ENCODE measurements at regions not wholly inside any gene's neighbourhood (a gene's known extent, or its start where the extent isn't known, plus 50 kb on each side); places are given as distances from the start of the nearest gene placed in this dataset.
A peak's percentile ranks its signal among the peaks of the same experiment; 100 is the strongest.

DNA sequence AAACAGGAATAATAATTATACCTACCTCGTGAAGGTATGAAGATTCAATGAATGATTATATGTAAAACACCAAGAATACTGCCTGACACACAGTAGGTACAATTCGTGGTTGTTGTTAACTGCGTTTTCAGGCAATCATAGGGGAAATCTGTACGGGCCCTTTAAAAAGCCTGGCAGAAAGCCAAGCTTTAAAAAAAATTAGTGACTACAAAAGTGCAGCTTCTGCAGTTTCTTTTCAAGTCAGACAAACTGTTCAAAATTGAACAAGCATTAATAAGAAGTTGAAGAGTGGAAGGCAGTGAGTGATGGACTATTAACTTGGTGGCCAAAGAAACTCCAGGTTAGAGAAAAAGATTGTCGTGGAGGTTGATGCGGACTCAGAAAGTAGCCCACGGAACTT lies 85.9 kb upstream of the TRIO start:
- TF ChIP-seq, protein P1, sequence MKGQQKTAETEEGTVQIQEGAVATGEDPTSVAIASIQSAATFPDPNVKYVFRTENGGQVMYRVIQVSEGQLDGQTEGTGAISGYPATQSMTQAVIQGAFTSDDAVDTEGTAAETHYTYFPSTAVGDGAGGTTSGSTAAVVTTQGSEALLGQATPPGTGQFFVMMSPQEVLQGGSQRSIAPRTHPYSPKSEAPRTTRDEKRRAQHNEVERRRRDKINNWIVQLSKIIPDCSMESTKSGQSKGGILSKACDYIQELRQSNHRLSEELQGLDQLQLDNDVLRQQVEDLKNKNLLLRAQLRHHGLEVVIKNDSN (IDR thresholded peaks at IDR 0.05): no peak
- peak; percentile 46 for TF ChIP-seq NFIC (IDR thresholded peaks at IDR 0.05)

DNA sequence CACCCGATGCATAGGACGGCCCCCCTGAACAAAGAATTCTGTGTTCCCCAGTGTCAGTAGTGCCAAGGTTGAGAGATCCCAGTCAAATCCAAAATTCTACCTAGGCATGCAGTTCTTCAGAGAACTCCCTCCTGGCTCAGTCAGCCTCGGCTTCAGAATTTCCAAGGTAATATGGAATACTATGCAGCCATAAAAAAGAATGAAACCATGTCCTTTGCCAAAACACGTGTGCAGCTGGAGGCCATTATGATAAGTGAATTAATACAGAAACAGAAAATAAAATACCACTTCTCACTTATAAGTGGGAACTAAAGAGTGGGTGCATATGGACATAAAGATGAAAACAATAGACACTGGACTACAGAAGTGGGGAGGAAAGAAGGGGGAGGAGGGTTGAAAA lies 87.1 kb upstream of the TRIO start:
- TF ChIP-seq, protein P2, sequence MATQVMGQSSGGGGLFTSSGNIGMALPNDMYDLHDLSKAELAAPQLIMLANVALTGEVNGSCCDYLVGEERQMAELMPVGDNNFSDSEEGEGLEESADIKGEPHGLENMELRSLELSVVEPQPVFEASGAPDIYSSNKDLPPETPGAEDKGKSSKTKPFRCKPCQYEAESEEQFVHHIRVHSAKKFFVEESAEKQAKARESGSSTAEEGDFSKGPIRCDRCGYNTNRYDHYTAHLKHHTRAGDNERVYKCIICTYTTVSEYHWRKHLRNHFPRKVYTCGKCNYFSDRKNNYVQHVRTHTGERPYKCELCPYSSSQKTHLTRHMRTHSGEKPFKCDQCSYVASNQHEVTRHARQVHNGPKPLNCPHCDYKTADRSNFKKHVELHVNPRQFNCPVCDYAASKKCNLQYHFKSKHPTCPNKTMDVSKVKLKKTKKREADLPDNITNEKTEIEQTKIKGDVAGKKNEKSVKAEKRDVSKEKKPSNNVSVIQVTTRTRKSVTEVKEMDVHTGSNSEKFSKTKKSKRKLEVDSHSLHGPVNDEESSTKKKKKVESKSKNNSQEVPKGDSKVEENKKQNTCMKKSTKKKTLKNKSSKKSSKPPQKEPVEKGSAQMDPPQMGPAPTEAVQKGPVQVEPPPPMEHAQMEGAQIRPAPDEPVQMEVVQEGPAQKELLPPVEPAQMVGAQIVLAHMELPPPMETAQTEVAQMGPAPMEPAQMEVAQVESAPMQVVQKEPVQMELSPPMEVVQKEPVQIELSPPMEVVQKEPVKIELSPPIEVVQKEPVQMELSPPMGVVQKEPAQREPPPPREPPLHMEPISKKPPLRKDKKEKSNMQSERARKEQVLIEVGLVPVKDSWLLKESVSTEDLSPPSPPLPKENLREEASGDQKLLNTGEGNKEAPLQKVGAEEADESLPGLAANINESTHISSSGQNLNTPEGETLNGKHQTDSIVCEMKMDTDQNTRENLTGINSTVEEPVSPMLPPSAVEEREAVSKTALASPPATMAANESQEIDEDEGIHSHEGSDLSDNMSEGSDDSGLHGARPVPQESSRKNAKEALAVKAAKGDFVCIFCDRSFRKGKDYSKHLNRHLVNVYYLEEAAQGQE (IDR thresholded peaks at IDR 0.05; ENCODE audit: low read depth): no peak
- TF ChIP-seq TCF12 (IDR thresholded peaks at IDR 0.05; ENCODE audit: low read depth) (no peak), FOXM1 (IDR thresholded peaks at IDR 0.05; ENCODE audit: borderline replicate concordance, low read depth) (no peak), NFIC (IDR thresholded peaks at IDR 0.05) (no peak), CEBPB (IDR thresholded peaks at IDR 0.05) (no peak), CREB1 (IDR thresholded peaks at IDR 0.05; ENCODE audit: low read depth) (no peak), ZBTB7A (IDR thresholded peaks at IDR 0.05; ENCODE audit: low read depth) (no peak), TEAD4 (IDR thresholded peaks at IDR 0.05) (no peak), EGR1 (IDR thresholded peaks at IDR 0.05) (no peak), EP300 (IDR thresholded peaks at IDR 0.05; ENCODE audit: borderline replicate concordance) (no peak), YY1 (IDR thresholded peaks at IDR 0.05; ENCODE audit: low read depth) (no peak)
- TF ChIP-seq, protein P1 (IDR thresholded peaks at IDR 0.05): no peak

- TF ChIP-seq TAF1 (IDR thresholded peaks at IDR 0.05; ENCODE audit: low read depth): no peak
- no peak for TF ChIP-seq ZBTB7A (IDR thresholded peaks at IDR 0.05; ENCODE audit: low read depth)
- no peak for TF ChIP-seq EGR1 (IDR thresholded peaks at IDR 0.05)
- no peak for TF ChIP-seq NFIC (IDR thresholded peaks at IDR 0.05)
- TF ChIP-seq, protein P3, sequence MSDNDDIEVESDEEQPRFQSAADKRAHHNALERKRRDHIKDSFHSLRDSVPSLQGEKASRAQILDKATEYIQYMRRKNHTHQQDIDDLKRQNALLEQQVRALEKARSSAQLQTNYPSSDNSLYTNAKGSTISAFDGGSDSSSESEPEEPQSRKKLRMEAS (IDR thresholded peaks at IDR 0.05): no peak
- no peak for TF ChIP-seq EP300 (IDR thresholded peaks at IDR 0.05; ENCODE audit: borderline replicate concordance)
- no peak for TF ChIP-seq YY1 (IDR thresholded peaks at IDR 0.05; ENCODE audit: low read depth)
- TF ChIP-seq FOXM1 (IDR thresholded peaks at IDR 0.05; ENCODE audit: borderline replicate concordance, low read depth): no peak
- TF ChIP-seq CEBPB (IDR thresholded peaks at IDR 0.05): no peak
- no peak for TF ChIP-seq CREB1 (IDR thresholded peaks at IDR 0.05; ENCODE audit: low read depth)
- no peak for TF ChIP-seq RAD21 (IDR thresholded peaks at IDR 0.05; ENCODE audit: low read depth)
- no peak for TF ChIP-seq TCF12 (IDR thresholded peaks at IDR 0.05; ENCODE audit: low read depth)
- TF ChIP-seq, protein P2 (IDR thresholded peaks at IDR 0.05; ENCODE audit: low read depth): no peak
- no peak for TF ChIP-seq TEAD4 (IDR thresholded peaks at IDR 0.05)
- TF ChIP-seq, protein P1 (IDR thresholded peaks at IDR 0.05): no peak
These were observed 87.9 kb upstream of the TRIO start for GRCh38 chr5:14054965-14055963.

DNA sequence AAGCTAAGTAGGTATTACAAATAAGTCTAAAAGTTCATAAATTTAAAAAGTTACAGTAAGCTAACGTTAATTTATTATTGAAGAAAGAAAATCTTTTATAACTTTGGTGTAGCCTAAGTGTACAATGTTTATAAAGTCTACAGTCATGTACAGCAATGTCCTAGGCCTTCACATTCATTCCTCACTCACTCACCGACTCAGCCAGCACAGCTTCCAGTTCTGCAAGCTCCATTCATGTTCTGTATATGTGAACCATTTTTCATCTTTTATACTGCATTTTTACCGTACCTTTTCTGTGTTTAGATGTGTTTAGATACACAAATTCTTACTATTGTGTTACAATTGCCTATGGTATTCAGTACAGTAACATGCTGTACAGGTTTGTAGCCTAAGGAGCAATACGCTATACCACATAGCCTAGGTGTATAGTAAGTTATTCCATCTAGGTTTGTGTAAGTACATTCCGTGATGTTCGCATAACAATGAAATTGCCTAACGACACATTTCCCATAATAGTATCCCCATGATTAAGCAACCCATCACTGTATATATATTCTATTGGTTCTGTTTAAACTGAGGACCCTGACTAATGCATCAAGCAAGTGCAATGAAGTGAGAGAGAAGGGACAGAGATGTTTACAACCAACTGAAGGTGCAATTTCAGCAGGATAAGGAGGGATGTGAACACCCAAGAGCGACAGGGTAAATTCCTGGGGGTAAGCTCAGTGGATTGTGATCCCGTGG lies 88.9 kb upstream of the TRIO start:
- TF ChIP-seq, protein P2 (IDR thresholded peaks at IDR 0.05; ENCODE audit: low read depth): no peak
- no peak for TF ChIP-seq EP300 (IDR thresholded peaks at IDR 0.05; ENCODE audit: borderline replicate concordance)

All from Ishikawa (cell line).